ENCODE measurements at regions not wholly inside any gene's neighbourhood (a gene's known extent, or its start where the extent isn't known, plus 50 kb on each side); places are given as distances from the start of the nearest gene placed in this dataset.
A peak's percentile ranks its signal among the peaks of the same experiment; 100 is the strongest.
"Not testable (repeated sequence)": the region's sequence is repeated elsewhere in the genome, so short reads cannot be mapped to it uniquely, and the experiment has no call there.

DNA sequence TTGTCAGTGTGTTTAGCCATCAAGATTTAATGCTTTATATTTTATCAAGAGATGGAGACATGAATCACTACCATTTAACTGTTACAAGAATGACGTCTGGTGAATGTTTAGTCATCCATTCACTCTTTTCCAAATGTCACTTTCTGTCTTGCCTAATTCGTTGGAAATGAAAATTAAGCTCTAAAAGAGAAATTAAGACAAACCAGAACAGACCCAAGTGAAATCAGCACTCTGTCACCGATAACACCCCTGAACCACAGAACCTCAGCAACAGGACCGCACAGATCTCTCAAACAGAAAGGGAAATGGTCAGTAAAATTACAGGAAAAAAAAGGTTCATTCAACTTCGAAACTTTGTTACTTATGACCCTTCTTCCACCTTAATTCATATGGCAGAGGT, 320.9 kb downstream of the BCL2L11 start:
- H3K4me3 ChIP-seq (replicated peaks; ENCODE audit: low read depth, low read length); DNase-seq (ENCODE audit: extremely low read depth, low read depth): not testable (repeated sequence)

DNA sequence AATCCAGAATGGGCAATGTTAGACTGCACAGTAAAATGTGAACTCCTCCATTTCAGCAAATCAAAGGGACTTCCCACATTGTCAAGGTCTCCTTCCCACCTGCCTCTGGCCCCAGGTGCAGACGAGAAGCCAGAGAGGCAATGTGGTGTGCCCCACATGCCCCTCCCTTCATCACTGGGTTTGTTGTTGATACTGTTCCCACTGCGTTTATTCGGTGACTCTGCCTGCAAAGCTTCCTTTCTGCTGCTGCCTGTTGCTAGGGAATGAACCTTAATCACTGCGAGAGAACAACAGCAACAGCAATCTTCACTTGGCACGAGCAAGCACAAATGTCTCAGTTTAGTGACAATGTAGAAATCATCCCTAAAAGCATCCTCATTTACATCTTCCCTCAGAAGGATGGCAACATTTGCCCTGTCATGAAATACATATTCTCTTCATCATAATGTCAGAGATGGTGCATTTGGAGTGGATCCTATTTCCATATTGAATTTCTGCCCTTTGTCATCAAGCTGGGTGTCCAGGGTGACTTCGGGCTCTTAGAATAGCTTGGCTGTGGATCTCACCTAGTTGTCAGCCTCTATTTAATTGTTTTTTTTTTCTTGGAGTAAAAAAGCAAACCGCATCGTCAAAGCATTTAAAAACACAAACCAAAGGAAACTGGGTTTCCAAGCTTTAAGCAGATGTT, 322.2 kb downstream of the BCL2L11 start:
- not testable (repeated sequence) for DNase-seq (ENCODE audit: extremely low read depth, low read depth)

DNA sequence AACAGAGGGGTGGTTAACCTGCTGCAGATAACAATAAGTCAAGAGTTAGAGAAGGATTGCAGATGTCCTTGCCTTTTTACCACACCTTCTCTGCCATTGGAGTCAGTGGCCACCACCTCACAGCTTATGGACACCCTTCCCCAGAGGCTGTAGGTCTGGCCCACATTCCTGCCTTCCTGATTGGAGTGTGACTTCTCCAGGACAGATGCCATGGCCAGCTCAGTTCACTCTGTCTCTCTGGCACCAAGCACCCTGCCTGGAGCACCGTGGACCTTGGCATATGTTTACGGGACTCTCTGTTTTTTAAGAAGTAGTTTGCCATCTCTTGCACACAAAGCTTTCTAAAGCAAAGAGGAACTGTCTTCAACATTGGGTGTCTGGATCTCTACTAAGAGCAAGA, 323.8 kb downstream of the BCL2L11 start:
- not testable (repeated sequence) for DNase-seq (ENCODE audit: extremely low read depth, low read depth); H3K4me3 ChIP-seq (replicated peaks; ENCODE audit: low read depth, low read length)

More for the DNA sequence above, 322.2 kb downstream of the BCL2L11 start:
- not testable (repeated sequence) for H3K4me3 ChIP-seq (replicated peaks; ENCODE audit: low read depth, low read length)

DNA sequence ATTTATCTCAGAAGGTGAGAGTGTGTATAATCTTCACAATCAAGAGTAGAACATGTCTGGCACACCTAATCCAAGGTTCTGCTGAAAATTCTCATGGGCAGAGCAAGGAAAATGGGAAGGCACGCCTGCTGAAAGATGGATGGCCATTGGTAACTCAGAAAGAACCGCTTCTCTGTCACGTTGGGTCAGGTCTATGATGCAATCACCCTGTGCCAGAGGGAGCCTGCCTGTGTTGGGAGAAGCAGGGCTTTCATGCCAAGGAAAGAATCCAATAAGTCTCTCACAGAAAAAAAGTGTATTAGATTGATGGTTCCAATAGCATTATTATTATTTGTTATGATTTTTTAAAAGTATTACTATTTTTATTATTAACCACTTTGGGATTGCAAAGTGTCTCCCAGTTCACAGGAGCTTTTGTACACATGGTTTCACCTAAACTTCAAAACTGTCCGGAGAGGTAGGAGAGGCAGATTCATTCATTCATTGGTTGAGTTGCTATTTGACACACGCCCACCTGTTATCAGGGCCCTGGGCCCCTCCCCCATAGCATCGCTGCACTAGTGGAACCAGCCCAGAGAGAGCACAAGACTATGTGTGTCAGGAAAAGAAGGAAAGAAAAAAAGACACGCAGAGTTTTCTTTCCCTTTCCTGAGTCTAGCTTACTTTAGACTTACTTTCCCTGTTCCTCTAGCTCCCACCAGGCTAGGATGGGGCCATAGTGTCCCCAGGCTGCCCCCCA, 324.6 kb downstream of the BCL2L11 start:
- not testable (repeated sequence) for H3K4me3 ChIP-seq (replicated peaks; ENCODE audit: low read depth, low read length); DNase-seq (ENCODE audit: extremely low read depth, low read depth)

DNA sequence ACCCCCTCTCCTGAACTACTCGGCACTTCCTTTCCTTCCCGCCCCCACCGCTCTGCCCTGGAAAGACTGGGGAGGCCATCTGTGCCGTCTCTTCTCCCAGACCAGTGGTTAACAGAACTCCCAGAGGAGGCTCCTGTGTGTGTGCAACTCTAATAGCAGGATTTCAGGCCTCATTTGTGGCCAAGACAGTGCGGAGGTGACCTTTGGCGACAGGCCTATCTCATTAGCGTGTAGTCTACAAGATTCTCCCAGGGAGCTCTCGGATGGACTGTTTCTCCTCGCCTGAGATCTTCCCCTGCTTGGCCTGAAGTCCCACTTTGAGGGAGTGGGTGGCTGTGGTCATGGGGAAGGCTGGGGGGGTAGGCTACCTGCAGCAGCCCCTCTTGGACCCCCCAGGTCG, 325.2 kb downstream of the BCL2L11 start:
- not testable (repeated sequence) for H3K4me3 ChIP-seq (replicated peaks; ENCODE audit: low read depth, low read length); DNase-seq (ENCODE audit: extremely low read depth, low read depth)

DNA sequence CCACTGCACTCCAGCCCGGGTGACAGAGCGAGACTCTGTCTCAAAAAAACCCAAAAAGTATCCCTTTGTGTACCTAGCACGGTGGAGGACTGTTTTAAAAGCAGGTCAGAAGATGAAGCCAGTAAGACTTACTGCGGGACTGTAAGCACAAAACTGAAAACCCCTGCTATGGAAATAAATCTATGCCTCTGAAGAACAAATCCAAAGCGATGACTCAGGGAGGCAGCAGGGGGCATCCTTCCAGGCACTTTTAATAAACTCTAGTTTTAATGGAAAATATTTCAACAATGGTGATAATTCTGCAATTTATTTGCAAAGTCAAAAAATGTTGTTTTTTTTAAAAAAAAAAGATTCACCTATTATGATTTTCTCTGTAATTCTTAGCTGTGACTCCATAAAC, 326.8 kb downstream of the BCL2L11 start:
- H3K4me3 ChIP-seq (replicated peaks; ENCODE audit: low read depth, low read length); DNase-seq (ENCODE audit: extremely low read depth, low read depth): not testable (repeated sequence)

DNA sequence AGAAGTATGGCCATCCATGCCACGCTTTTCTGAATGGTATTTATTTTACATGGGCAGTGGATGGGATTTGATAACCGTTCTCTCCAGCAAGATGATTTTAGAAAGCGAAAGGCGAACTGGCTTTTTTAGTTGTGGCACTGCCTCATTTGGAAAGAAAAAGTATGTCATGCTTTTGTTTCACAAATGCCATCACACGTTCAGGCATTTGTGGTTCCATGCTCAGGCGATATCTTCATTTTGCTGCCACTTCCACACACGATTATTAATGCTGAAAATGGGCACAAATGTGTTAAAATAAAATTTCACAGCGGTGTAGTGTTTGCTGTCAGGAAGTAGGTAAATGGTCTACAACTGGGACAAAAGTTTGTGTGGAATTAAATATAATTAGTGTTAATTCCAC, 328.1 kb downstream of the BCL2L11 start:
- not testable (repeated sequence) for DNase-seq (ENCODE audit: extremely low read depth, low read depth)

DNA sequence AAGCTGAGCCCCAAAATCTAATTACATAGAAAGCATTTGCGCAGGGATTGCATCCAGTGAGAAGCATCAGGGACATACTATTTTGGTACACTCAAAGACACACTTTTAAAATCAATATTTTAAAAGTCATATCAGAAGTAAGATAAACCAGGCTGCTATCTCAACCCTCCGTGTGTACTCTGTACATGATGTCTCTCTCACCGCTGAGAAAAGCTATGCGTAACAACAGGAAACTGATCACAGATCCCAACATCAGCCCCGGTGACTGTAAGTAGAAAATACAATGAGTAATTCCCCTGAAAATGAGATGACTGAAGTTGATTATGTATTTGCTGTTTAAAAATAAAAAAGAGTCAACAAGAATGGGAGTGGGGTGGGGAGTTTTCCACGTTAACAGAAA, 329.8 kb downstream of the BCL2L11 start:
- not testable (repeated sequence) for DNase-seq (ENCODE audit: extremely low read depth, low read depth); H3K4me3 ChIP-seq (replicated peaks; ENCODE audit: low read depth, low read length)

More for the DNA sequence above, 328.1 kb downstream of the BCL2L11 start:
- not testable (repeated sequence) for H3K4me3 ChIP-seq (replicated peaks; ENCODE audit: low read depth, low read length)

DNA sequence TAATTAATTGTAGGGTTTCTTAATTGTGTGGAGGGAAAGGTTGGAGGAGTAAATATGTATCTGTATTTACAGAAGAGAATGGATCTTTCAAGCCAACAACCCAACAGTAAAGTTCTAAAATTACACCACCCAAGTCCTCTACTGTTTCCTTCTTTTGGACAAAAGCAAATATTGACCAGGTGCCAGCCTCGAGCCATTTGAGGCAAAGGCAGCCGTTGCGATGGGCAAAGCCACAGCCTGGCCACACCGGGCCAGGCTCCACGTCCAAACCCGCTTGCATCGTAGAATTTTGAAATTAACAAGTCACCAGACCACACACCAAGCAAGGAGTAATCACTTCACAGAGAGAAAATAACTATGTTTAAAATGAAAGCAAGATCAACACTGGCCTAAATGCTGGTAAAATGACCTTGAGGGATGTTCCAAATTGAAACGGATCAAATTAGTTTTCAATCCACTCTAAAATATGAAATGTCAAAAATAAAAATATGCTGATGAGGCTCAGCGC, 331.0 kb downstream of the BCL2L11 start:
- DNase-seq (ENCODE audit: extremely low read depth, low read depth): not testable (repeated sequence)

DNA sequence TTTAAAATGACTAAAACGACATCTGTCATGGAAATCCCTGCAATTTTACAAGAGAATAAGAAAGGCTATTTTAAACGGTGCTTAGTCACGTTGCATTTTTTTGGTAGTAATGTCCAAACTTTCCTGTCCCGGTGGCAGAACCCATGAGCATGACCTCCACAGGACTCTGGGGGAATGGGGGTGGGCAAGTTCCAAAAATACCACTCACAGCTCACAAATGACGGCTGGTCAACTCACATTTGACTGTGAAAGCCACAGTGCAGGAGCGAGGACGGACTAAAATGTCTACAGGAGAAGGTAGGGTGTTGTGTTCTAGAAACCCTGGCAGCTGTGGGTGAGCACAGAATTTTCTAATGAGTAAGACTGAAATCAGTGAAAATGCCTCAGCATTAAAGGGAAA, 331.5 kb downstream of the BCL2L11 start:
- H3K4me3 ChIP-seq (replicated peaks; ENCODE audit: low read depth, low read length); DNase-seq (ENCODE audit: extremely low read depth, low read depth): not testable (repeated sequence)

More for the DNA sequence above, 331.0 kb downstream of the BCL2L11 start:
- not testable (repeated sequence) for H3K4me3 ChIP-seq (replicated peaks; ENCODE audit: low read depth, low read length)

DNA sequence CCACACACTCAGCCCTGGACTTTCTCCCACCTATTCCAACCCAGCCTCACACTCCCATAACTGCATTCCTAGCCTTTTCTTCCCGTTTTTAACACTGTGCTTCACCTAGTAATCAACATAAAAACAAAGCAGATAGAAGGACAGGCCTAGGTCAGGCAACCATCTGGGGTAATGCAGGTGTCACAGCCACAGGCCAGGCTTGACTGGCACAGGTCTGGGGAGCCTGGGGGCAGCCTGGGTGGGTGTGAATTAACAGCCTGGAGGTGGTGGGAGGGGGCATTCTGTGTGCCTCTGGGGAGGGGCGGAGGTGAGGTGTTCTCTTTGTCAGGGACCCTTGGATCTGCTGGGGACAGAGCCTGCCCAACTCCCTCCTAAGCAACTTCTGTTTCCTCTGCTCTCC, 332.6 kb downstream of the BCL2L11 start:
- DNase-seq (ENCODE audit: extremely low read depth, low read depth); H3K4me3 ChIP-seq (replicated peaks; ENCODE audit: low read depth, low read length): not testable (repeated sequence)

DNA sequence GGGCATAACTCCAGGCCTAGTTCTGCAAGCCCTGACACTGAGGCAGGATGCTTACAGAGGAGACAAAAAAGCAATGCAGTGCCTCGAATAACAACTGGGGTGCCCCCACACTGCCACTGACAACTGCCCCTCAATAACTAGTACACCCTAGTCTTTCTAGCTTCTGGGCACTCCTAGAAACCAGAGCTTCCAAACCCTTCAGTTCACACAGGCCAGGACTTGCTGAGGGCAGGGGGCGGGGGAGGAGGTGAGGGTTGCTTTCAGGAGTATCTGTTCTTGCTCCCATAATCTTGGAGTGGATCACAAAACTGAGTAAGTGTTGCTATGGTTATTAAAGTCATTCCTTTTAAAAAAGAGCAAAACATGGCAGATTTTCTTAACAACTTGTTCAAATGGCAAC, 333.1 kb downstream of the BCL2L11 start:
- not testable (repeated sequence) for H3K4me3 ChIP-seq (replicated peaks; ENCODE audit: low read depth, low read length)

DNA sequence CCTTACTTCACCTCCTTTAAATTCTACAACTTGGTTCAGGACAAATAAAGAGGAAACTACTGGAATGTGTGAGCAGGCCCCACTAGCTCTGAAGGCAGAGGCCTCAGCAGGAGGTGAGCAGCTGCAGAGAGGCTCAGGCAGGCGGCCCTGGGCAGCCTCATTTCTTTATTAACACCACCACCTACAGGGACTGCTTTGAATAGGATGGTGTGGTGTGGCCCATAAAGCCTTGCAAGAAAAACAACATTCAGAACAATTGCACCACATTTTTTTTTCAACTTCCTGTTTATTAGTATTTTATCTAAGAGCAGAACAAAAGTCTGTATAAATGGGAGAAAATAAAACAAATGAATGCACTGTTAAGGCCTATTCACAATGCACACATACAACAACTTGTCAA, 333.7 kb downstream of the BCL2L11 start:
- not testable (repeated sequence) for H3K4me3 ChIP-seq (replicated peaks; ENCODE audit: low read depth, low read length)
- DNase-seq (ENCODE audit: extremely low read depth, low read depth): peak; percentile 11

More for the DNA sequence above, 333.1 kb downstream of the BCL2L11 start:
- DNase-seq (ENCODE audit: extremely low read depth, low read depth): not testable (repeated sequence)

DNA sequence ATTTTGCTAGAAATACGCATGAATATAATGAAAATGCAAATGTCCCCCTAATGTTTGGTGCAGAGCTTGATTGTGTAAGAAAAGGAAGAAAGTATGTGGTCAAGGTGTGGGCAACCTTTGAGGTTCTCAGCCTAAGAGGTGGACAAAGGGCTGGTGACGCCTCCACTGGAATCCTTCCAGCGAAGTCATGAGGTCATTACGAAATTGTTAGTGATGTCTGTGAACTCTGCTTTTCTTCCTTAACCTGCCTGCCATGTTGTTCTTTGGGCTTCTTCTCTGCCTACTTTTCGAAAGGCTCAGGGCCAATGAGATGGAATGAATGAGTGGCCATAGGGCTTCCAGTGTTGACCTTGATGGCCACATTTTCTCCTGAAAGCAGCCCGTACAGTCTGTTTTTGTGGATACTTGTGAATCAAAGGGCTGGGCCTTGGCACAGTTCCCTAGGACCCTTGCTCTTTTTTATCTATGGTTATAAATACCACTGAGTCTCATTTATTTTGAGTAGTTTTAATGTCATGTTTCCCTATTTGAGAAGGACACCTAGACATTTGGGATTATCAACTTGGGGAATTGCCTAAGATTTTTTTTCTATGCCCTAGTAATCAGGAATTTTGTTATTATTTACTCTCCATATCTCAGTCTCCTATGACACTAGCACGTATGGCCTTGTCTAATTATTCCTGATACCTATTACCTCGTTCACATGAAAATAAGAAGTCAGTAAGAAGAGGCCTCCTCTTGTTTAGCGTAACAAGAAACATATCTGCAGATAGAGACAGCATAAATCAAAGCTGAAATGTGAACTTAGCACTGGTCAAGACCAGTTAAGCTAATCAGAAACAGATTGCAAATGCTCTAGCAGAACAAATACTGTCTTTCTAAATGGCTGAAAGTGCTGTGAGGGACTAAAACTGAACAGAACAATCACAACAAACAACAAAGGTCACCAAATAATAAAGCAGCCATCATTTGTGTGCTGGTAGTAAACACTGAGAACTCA, 334.6 kb downstream of the BCL2L11 start:
- DNase-seq (ENCODE audit: extremely low read depth, low read depth): peak; percentile 11
- H3K4me3 ChIP-seq (replicated peaks; ENCODE audit: low read depth, low read length): not testable (repeated sequence)

DNA sequence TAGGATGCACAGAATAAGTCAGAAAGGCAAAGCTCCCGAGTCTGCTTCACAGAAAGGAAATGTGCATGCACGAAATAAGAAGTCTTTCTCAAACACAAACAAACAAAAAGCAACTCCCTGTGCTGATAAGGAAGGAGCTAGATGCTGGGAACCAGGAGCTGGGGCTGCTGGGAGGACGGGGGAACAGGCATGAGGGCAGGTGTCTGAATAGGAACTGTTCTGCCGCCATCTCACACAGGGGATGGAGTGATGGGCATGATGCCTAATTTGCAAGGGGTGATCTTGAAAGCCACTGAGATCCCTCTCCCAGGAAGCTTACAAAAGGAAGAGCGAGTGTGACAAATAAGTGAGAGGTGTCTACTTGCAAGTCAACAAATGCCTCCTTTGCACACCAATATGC, 336.5 kb downstream of the BCL2L11 start:
- DNase-seq (ENCODE audit: extremely low read depth, low read depth): not testable (repeated sequence)

DNA sequence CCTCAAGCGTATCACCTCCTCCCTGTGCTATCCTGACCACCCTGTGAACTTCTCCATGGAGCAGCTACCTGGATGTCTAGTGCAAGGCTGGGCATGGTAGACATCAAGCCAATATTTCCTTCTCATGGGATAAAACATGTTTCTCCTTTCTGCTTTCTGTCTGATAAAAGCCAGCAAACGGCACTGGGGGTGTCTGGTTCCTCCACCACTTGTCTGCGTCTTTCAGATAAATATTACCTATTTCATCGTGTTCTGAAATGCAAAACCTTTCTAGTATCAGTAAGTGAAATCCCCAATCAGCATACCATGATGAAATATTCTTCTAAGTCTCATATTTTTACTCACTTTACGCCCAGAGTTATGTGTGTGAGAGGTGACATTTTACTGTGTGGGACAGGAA, 340.2 kb downstream of the BCL2L11 start:
- H3K4me3 ChIP-seq (replicated peaks; ENCODE audit: low read depth, low read length); DNase-seq (ENCODE audit: extremely low read depth, low read depth): not testable (repeated sequence)

More for the DNA sequence above, 336.5 kb downstream of the BCL2L11 start:
- H3K4me3 ChIP-seq (replicated peaks; ENCODE audit: low read depth, low read length): not testable (repeated sequence)

DNA sequence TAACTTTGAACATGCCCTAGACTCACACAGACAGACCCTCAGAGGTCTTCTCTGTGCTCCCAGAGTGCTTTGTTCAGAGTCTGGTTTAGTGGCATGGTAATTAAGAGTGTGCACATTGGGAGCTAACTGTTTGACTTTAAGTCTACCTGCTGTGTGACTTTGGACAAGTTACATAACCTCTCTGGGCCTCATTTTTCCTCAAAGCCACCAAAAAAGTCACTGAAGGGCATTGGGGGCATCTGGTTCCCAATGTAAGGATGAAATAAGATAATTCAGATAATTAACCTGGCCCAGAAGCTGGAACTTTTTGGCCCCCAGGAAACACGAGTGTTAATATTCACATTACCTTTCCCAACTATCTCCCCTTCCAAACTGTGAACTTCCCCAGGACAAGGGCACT, 341.1 kb downstream of the BCL2L11 start:
- not testable (repeated sequence) for DNase-seq (ENCODE audit: extremely low read depth, low read depth); H3K4me3 ChIP-seq (replicated peaks; ENCODE audit: low read depth, low read length)

DNA sequence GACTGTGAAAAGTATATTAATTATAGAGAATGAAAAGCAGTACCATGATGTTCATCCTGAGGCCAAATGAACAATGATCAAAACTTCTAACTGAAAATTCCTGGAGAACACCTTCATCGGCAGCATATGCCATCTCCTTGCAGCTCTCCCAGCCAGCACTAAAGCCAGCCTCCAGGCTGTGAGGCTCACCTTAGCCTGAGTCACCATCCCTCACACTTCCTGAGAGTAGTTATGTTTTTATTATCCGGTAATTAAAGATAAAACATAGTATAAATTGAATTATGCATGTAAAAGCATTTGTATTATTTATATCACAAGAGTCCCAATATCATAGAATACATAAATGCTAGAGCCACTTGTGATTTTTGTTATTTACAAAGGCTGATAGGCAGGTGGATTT, 341.9 kb downstream of the BCL2L11 start:
- DNase-seq (ENCODE audit: extremely low read depth, low read depth); H3K4me3 ChIP-seq (replicated peaks; ENCODE audit: low read depth, low read length): not testable (repeated sequence)
